ENCODE measurements at regions not wholly inside any gene's neighbourhood (a gene's known extent, or its start where the extent isn't known, plus 50 kb on each side); places are given as distances from the start of the nearest gene placed in this dataset.

- intact Hi-C loops (cut with DNase I; ENCODE audit: low total_unique reads) = no loop called here
- H3K27me3 ChIP-seq = no peaks in the 10 kb centered on the region
- H3K36me3 ChIP-seq = no peaks in the 10 kb centered on the region
- DNase-seq = no peak
- no peaks in the 10 kb centered on the region for H3K4me1 ChIP-seq
- no peaks in the 10 kb centered on the region for H3K9me3 ChIP-seq
- no peak overlapping the region for H3K4me3 ChIP-seq
- no peak overlapping the region for H3K27ac ChIP-seq
- no peak for TF ChIP-seq CTCF (IDR thresholded peaks at IDR 0.05)
- TF ChIP-seq POLR2A (IDR thresholded peaks at IDR 0.05) = no peak
These were observed 145.7 kb downstream of the CYP26A1 start for GRCh38 chr10:93219347-93219746.

DNA sequence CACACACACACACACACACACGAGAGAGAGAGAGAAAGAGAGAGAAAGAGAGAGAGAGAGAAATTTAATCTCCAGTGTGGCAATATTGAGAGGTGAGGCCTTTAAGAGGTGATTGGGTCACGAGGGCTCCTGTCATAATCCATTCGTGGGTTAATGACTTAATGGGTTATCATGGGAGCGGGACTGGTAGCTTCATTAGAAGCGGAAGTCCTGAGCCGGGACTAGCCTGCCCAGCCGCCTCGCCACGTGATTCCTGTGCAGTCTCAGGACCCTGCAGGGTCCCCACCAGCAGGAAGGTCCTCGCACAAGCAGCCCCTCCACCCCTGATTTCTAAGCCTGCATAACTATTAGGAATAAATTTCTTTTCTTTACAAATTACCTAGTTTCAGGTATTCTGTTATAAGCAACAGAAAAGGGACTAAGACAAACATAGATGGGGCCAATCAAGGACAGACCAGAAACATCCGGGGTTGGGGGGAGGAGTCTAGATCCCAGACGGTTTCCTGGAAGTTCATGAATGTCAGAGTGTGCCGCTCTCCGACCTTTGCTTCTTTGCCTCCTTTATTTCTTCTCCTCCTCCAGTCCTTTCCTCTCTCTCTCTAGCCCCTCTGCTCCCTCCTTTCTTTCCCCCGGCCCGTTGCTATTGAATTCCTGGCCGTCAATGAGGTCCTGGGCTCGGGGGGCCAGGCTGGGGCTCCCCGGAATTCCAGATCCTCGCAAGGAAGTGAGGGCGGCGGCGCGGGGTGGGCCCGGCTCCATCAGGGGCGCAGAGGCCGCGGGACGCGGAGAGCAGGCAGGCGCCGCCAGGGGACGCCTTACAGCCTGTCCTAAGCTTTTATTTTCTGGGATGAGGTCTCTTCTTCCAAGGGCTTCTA is 146.8 kb downstream of the CYP26A1 start:
- Histone ChIP-seq H3K4me1 (no peaks in the 10 kb centered on the region), H3K36me3 (no peaks in the 10 kb centered on the region), H3K9me3 (no peaks in the 10 kb centered on the region), H3K27ac (no peak overlapping the region), H3K4me3 (no peak overlapping the region), H3K27me3 (no peaks in the 10 kb centered on the region)
- intact Hi-C loops (cut with DNase I; ENCODE audit: low total_unique reads) = no loop called here
- no peak for DNase-seq
- no peak for TF ChIP-seq CTCF (IDR thresholded peaks at IDR 0.05)
- TF ChIP-seq POLR2A (IDR thresholded peaks at IDR 0.05) = no peak

DNA sequence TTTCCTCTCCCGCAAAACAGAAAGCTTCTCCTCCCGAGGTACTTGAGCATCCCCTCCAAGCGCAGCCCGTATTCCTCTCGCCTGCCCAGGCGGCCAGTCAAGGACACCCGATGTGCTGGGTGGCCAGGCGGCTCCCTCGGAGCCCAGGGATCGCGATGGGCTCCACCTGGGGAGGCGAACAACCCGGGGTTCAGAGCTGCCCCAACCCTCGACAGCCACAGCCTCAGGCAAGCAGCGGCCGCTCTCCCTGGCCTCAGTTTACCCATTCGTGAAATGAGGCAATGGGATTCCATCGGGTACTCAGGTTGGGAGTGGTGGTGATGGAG is 147.4 kb downstream of the CYP26A1 start:
- Histone ChIP-seq H3K4me3 (no peak overlapping the region), H3K36me3 (no peaks in the 10 kb centered on the region), H3K9me3 (no peaks in the 10 kb centered on the region), H3K27ac (no peak overlapping the region), H3K4me1 (no peaks in the 10 kb centered on the region), H3K27me3 (no peaks in the 10 kb centered on the region)
- intact Hi-C loops (cut with DNase I; ENCODE audit: low total_unique reads) = no loop called here
- no peak for DNase-seq
- TF ChIP-seq POLR2A (IDR thresholded peaks at IDR 0.05) (no peak), CTCF (IDR thresholded peaks at IDR 0.05) (no peak)

GRCh38 chr10:93221521-93221920 is 147.8 kb downstream of the CYP26A1 start:
- TF ChIP-seq CTCF (IDR thresholded peaks at IDR 0.05) (no peak), POLR2A (IDR thresholded peaks at IDR 0.05) (no peak)
- intact Hi-C loops (cut with DNase I; ENCODE audit: low total_unique reads) = no loop called here
- Histone ChIP-seq H3K4me1 (no peaks in the 10 kb centered on the region), H3K27me3 (no peaks in the 10 kb centered on the region), H3K36me3 (no peaks in the 10 kb centered on the region), H3K27ac (no peak overlapping the region), H3K9me3 (no peaks in the 10 kb centered on the region), H3K4me3 (no peak overlapping the region)
- DNase-seq = no peak

GRCh38 chr10:93222211-93222754 is 148.6 kb downstream of the CYP26A1 start:
- Histone ChIP-seq H3K27ac (no peak overlapping the region), H3K27me3 (no peaks in the 10 kb centered on the region), H3K4me3 (no peak overlapping the region), H3K9me3 (no peaks in the 10 kb centered on the region), H3K4me1 (no peaks in the 10 kb centered on the region), H3K36me3 (no peaks in the 10 kb centered on the region)
- no peak for DNase-seq
- TF ChIP-seq CTCF (IDR thresholded peaks at IDR 0.05) (no peak), POLR2A (IDR thresholded peaks at IDR 0.05) (no peak)
- intact Hi-C loops (cut with DNase I; ENCODE audit: low total_unique reads) = no loop called here
